Suppressor macrophage (primary cell): ENCODE measurements at regions not wholly inside any gene's neighbourhood (a gene's known extent, or its start where the extent isn't known, plus 50 kb on each side); places are given as distances from the start of the nearest gene placed in this dataset.

Experiments used
- DNase-seq, 4 experiments: peaks; one replicate each; pipeline ENCODE4 v3.0.0-alpha.2; 2020 to 2022

- no peak for DNase-seq
These were observed 451.3 kb downstream of the NAF1 start for GRCh38 chr4:162715401-162715800.

DNA sequence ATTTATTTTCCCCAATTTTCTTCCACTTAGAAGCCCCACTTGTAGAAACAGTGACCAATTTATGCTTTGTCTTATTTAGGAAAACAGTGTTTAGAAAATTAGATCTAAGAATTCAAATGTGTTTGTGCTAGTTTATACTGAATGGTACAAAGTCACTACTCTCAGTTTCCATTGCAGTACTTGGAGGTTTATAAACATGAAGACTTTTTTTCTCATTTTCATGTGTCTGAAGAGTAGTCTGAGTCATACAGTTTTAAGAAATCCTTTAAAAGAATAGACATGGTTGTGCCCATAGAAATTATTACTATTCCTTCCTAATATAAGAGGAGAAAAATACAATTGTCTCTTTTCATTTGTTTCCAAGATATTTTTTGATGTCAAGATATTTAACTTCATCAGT is 458.7 kb downstream of the NAF1 start:
- no peak for DNase-seq

DNA sequence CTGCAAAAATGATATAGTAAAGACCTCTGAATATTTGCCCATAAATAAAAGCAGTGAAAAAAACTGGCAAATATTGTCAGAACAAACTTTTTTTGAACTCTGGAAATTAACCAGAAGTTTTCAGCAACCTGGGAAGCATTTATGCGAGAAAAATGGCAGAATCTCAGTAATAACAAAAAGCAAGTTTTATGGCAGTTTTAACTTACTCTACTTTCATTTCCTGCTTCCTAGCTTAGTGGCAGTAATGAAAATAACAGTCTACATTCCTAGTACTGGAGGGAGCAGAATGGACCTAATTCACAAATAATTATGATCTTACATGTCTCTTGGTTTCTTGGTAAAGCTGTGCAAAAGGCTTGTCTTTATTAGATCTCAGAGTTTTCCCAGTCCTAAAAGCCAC is 460.1 kb downstream of the NAF1 start:
- no peak for DNase-seq

DNA sequence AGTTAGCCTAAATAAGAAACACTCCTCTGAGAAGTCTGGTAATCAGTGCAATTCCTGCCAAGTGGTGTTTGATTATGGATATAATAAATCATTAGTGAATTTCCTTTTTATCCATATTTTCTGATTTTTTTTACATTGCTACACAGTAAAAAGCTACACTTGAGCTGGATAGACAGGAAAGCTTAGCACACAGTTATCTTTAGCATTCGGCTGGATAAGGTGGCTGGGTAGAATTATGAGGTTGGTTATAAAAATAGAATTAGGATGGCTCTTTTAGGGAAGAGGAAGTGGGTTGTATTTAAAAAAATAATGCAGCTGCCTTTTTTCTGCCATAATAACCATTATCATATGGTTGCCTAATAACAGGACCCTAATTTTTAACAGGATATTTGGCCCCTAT is 460.6 kb downstream of the NAF1 start:
- DNase-seq, result no peak

DNA sequence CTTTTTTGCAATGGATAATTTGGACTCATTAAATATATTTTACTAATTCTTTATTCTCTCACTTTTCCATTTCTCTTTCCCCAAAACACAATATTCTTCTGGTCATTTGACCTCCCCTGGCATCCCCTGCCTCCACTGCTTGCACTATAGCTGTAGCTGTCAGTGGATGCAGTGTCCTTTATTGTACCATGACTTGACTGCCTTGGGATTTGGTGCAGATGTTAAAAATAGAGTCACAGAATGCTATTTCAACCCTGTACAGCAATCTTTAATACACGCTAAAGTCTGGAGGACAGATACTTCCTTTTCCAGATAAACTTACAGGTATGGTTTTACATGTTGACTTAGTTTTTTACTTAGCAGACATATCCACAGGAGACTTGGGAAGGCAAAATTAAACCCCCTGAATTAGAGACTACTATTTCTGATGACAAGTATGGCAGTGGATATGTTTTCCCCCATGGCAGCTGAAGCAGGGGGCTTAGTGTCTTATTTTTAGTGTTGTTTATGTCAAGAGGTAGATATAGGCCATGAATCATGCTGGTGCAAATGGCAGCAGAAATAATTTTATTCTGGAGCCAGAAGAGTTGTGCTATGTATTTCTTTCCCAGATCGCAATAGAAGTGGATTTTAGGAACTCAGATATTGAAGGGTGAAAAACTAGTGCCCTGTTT is 461.4 kb downstream of the NAF1 start:
- DNase-seq, result no peak

- DNase-seq, result no peak
These were observed 465.8 kb downstream of the NAF1 start for GRCh38 chr4:162700815-162701361.

DNA sequence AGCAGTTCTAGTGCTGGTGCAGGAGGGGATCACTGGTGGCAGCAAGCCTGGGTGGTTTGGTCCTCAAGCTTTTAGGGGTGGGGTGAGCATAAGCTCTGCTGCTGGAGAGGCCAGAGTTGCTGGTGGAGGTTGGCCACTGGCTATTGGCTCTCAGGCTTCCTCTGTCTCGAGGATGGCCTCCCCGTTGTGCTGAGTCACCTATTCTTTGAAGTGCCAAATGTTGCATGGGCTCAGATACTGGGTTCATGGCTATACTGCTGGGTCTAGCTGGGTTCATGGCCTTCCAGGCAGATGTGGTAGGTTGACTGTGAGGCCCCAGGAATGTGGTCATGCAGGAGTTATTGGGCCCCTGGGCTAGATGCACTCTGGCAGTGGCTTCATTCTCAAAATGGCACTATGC is 466.3 kb downstream of the NAF1 start:
- DNase-seq, result no peak

GRCh38 chr4:162699629-162700028 is 467.1 kb downstream of the NAF1 start:
- DNase-seq, result no peak

GRCh38 chr4:162685410-162685809 is 481.3 kb downstream of the NAF1 start:
- DNase-seq, result no peak

DNA sequence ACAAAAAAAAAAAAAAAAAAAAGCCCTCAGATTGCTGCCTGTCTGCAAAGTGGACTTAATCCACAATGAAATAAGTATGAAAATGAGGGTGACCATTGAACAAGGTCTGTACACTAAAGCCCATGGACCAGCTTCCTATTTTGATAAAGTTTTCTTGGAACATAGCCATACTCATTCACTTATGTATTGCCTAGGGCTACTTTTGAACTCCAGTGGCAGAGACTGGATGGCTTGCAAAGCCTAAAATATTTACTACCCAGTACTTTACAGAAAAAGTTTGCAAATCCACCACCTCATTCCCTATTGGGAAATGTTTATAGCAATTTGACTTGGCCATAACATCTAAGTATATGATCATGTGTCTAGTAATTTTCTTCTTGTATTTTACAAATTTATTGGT is 481.7 kb downstream of the NAF1 start:
- no peak for DNase-seq

- no peak for DNase-seq
These were observed 482.4 kb downstream of the NAF1 start for GRCh38 chr4:162684371-162684700.

GRCh38 chr4:162683659-162684370 is 482.9 kb downstream of the NAF1 start:
- no peak for DNase-seq

DNA sequence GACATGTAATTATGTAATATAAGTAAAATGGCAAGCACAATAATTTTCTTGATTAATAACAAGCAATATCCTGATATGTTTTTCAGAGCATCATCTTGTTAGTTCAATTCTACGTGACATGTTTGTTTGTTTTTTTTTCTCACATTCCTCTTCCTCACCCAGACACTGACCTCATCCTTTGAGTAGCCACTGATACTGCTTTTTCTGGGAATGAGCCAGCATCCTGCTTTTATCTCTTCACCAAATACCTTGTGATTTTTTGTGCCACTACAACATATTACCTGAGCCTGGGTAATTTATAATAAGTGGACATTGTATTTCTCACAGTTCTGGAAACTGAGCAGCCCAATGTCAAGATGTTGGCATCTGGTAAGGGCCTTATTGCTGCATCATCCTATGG is 484.0 kb downstream of the NAF1 start:
- no peak for DNase-seq

GRCh38 chr4:162681212-162681611 is 485.5 kb downstream of the NAF1 start:
- no peak for DNase-seq

DNA sequence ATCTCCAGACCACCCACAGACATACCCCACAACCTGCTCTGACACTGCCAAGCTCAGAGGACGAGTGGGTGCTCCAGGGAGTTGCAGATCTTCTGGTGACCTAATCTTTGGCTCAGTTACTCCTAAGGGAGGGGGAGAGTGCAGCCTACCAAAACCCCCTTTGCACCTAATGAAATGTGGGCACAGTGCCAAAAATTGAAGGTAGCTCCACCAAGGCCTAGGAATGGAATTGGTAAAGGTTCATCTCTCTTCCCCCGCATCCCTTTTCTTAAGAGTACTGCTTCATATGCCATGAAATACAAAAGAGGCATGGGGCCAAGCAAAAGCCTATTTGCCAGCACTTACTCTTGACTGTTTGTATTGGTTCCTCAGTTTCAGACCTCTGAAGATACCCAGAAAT is 491.0 kb downstream of the NAF1 start:
- no peak for DNase-seq

DNA sequence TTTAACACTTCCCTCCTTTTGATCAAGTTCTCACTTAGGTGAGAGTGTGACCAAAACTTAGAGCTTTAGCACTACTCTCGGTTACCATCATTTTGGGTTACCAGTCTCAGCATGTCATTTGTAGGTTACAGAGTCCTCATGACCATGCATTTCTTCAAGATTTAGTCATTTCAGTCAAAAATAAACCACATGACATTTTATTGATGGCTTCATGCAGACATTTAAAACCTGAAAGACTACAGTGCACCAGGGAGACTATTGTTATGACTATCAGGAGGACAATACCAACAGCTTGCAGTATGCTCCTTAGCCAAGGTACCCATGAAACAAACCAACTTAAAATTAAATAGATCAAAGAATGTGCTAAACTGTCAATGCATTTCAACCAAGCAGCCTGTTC is 498.1 kb upstream of the FSTL5 start:
- DNase-seq, result no peak

- no peak for DNase-seq
These were observed 495.9 kb upstream of the FSTL5 start for GRCh38 chr4:162659716-162660115.

DNA sequence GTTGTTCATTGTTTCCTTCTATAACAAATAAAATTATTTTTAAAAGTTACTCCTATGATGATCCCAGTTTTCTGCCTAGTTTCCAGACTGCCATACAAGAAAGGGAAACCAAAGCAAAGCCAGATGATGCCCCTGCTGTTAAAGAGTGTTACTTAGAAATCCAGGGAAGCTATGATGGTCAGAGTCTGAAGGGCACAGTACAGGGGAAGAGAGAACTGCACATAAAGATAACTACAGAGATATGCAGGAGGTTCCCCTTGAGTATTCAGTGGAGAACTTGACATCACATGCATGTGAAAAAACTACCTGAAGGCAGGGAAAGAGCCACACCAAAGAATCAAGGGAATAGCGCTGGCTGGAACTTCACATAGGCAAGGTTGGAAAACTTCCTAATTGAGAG is 494.2 kb upstream of the FSTL5 start:
- DNase-seq, result no peak

DNA sequence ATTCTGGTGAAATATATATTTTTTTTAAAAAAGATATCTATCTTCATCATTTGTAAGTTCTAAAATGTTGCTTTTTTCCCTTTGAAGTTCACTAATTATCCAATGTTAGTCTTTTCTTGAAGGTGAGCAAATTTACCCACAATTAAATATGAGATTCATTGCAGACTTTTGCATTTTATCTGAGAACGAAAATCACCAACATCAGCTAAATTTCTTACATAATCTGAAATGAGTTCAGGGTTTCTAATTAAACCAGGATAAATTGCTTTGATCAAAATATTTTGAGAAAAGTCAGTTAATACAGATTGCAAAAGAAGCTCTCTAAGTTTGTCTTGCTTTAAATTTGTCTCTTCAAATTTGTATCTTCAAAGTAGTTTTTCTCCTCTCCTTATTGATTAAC is 486.4 kb upstream of the FSTL5 start:
- no peak for DNase-seq

- DNase-seq, result no peak
These were observed 481.6 kb upstream of the FSTL5 start for GRCh38 chr4:162645381-162645780.

- DNase-seq, result no peak
These were observed 480.5 kb upstream of the FSTL5 start for GRCh38 chr4:162644346-162644745.

- no peak for DNase-seq
These were observed 476.4 kb upstream of the FSTL5 start for GRCh38 chr4:162640152-162640551.

GRCh38 chr4:162634390-162634789 is 470.6 kb upstream of the FSTL5 start:
- no peak for DNase-seq

GRCh38 chr4:162622664-162623063 is 458.9 kb upstream of the FSTL5 start:
- DNase-seq, result no peak

DNA sequence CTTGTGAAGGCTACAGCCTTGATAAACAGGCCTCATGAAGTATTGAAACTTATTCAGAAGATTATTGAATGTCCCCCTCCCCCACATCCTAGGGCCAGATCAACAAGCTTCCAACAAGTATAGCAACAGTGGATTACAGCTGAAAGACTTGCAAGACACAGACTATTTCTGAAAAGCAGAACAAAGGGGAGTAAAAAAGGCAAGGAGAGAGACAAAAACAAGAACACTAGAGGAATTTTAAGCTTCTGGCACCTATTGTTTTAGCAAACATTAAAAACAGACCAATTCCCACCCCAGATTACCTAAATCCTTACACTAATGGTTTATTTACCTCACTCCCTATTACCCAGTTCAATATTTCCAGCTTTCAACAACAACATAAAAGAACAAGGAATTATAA is 446.3 kb upstream of the FSTL5 start:
- no peak for DNase-seq
